BJ (cell line): ENCODE measurements at regions not wholly inside any gene's neighbourhood (a gene's known extent, or its start where the extent isn't known, plus 50 kb on each side); places are given as distances from the start of the nearest gene placed in this dataset.

Experiments used
- CTCF ChIA-PET: fragments of 350-600 bp; formaldehyde crosslinking; extraction: SDS; loops from one replicate; lab custom pipeline; 2021; ENCODE audit warnings: antibody characterized with exemption, inconsistent platforms; lab: Yijun Ruan, JAX
- POLR2A ChIA-PET: fragments of 300-600 bp; sonication (Branson Sonifier 250); formaldehyde crosslinking; extraction: SDS; loops from one replicate; lab custom pipeline; 2021; ENCODE audit warnings: antibody characterized with exemption; lab: Charles Lee
- DNase-seq: peaks from one replicate; pipeline ENCODE4 v3.0.0-alpha.2; 2011; ENCODE audit warnings: low read depth
- H3K27me3 ChIP-seq: 2 replicates; pipeline ENCODE4 v1.6.0; 2011; ENCODE audit warnings: low read length; ENCODE audit not compliant: control insufficient read depth, insufficient read depth
- H3K36me3 ChIP-seq: 2 replicates; pipeline ENCODE4 v1.5.1; 2011; ENCODE audit warnings: low read length; ENCODE audit not compliant: control insufficient read depth, insufficient read depth
- H3K4me3 ChIP-seq: 2 replicates; pipeline ENCODE4 v1.5.1; 2011; ENCODE audit warnings: low read depth, mild to moderate bottlenecking, control low read depth, low read length
- TF ChIP-seq, protein P1 (sequence below): IDR thresholded peaks from 2 replicates; pipeline ENCODE4 v1.5.1; 2011; ENCODE audit warnings: low read depth, mild to moderate bottlenecking, control low read depth, inconsistent platforms, low read length, moderate library complexity; ENCODE audit not compliant: insufficient read depth

DNA sequence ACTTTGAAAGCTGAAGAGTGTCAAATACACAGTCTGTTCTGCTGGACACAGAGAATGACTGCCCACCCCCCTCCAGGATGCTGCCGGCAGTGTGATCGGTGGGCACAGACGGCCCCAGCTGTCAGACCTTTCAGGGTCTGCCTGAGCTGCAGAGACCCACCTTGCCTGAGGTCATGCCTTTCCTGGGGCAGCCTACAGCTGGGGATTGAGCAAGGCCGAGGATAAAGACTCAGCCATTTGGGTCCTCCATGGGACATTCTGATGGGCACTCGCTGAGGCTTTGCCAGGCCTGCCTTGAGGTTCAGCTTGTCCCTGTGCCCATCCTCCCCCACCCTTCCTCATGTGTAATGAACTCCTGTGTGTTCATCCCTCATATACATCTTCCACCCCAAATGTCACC is 102.3 kb upstream of the SMAD3 start:
- Histone ChIP-seq H3K4me3 (no peak overlapping the region), H3K36me3 (no peaks in the 10 kb centered on the region), H3K27me3 (peaks cover 6% of the 10 kb centered on the region)
- DNase-seq: no peak
- POLR2A ChIA-PET: no interaction called here
- TF ChIP-seq, protein P1, sequence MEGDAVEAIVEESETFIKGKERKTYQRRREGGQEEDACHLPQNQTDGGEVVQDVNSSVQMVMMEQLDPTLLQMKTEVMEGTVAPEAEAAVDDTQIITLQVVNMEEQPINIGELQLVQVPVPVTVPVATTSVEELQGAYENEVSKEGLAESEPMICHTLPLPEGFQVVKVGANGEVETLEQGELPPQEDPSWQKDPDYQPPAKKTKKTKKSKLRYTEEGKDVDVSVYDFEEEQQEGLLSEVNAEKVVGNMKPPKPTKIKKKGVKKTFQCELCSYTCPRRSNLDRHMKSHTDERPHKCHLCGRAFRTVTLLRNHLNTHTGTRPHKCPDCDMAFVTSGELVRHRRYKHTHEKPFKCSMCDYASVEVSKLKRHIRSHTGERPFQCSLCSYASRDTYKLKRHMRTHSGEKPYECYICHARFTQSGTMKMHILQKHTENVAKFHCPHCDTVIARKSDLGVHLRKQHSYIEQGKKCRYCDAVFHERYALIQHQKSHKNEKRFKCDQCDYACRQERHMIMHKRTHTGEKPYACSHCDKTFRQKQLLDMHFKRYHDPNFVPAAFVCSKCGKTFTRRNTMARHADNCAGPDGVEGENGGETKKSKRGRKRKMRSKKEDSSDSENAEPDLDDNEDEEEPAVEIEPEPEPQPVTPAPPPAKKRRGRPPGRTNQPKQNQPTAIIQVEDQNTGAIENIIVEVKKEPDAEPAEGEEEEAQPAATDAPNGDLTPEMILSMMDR: no peak
- CTCF ChIA-PET: interaction anchor here (0.6 to 1.4 kb wide), 2 partner anchors 13 to 17 kb away, joined by 3 to 6 read pairs; no protein-coding TSS in a partner anchor

- TF ChIP-seq, protein P1: no peak
- no peaks in the 10 kb centered on the region for H3K36me3 ChIP-seq
- no peak for DNase-seq
- ChIA-PET POLR2A (no interaction called here), CTCF (interaction anchor here (1.4 kb wide), 1 partner anchor 17 kb away, joined by 6 read pairs; no protein-coding TSS in a partner anchor)
- no peak overlapping the region for H3K4me3 ChIP-seq
- peaks cover 6% of the 10 kb centered on the region for H3K27me3 ChIP-seq
These were observed 101.7 kb upstream of the SMAD3 start for GRCh38 chr15:66963710-66964109.

- ChIA-PET CTCF (interaction anchor here (1.4 kb wide), 1 partner anchor 18 kb away, joined by 6 read pairs; no protein-coding TSS in a partner anchor), POLR2A (no interaction called here)
- Histone ChIP-seq H3K27me3 (peaks cover 5% of the 10 kb centered on the region), H3K36me3 (no peaks in the 10 kb centered on the region), H3K4me3 (no peak overlapping the region)
- DNase-seq: no peak
- TF ChIP-seq, protein P1: no peak
These were observed 101.2 kb upstream of the SMAD3 start for GRCh38 chr15:66964111-66964738.

DNA sequence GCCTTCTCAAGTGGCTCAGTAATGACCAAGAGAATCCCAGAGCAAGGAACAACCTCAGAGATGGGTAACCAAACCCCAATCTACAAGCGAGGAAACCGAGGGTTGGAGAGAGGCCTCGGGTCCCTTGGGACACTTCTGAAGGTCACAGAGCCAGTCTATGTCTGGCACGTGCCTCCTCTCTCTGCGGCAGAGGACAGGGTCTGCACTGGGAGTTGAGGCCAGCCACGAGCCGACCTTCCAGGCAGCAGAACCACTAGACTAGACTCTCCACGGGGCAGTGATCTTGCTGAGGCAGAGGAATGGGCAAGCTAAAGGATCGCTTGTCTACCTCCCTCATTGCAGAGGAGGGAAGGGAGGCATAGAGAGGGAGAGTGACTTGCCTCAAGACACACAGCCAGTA is 100.6 kb upstream of the SMAD3 start:
- TF ChIP-seq, protein P1: no peak
- CTCF ChIA-PET: no interaction called here
- Histone ChIP-seq H3K36me3 (no peaks in the 10 kb centered on the region), H3K27me3 (peaks cover 2% of the 10 kb centered on the region), H3K4me3 (no peak overlapping the region)
- no peak for DNase-seq
- POLR2A ChIA-PET: no interaction called here

DNA sequence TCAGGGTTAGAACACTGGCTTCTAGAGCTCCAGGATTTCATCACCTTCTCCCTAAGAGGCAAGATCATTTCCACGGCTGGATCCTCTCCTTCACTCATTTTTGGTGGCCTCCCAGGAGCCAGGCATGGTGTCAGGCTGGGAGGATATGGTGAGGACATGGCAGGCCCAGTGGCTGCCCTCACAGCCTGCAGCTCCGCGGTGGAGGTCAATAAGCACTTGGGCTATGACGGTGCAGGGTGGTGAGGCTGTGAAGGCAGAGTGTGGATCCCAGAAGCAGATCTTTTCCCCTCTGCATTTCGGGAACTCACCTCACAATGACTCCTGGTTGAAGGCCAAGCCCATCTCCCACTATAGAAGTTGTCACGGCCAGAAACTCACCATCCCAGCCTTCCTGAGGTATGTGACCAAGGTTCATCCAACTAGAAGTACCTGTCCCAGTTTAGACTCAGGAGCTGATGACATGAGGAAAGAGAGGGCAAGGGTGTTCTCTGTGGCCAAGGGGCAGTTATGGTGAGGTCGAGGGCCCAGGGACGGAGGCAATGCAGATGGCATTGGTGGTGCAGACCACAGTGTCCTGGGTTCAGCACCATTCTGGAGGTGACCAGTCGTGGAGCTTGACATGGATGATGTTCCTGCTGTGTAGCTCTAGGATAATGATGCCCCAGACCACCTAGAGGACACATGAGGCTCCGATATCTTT is 100.1 kb upstream of the SMAD3 start:
- H3K27me3 ChIP-seq: peaks cover 2% of the 10 kb centered on the region
- DNase-seq: no peak
- no peak overlapping the region for H3K4me3 ChIP-seq
- POLR2A ChIA-PET: no interaction called here
- no peaks in the 10 kb centered on the region for H3K36me3 ChIP-seq
- TF ChIP-seq, protein P1: no peak
- CTCF ChIA-PET: interaction anchor here (0.9 to 1.0 kb wide), 2 partner anchors 10 to 13 kb away, joined by 3 read pairs; no protein-coding TSS in a partner anchor
